GM12878 (cell line): ENCODE measurements at regions not wholly inside any gene's neighbourhood (a gene's known extent, or its start where the extent isn't known, plus 50 kb on each side); places are given as distances from the start of the nearest gene placed in this dataset.

Source experiments
- ATAC-seq: fragments of 200-7000 bp; cut with Tn5 transposase; 3 replicates; pipeline ENCODE4 v1.9.1; 2020; ENCODE audit warnings: mild to moderate bottlenecking, moderate library complexity
- BruUV-seq: library from RNA; stranded (reverse); fragments of 400-500 nt; replicated peaks from 2 replicates; lab custom pipeline; 2021; lab: Mats Ljungman, UMichigan
- CTCF ChIA-PET: fragments of 300-600 bp; sonication (Branson Sonifier 250); formaldehyde crosslinking; extraction: SDS; loops from one replicate; lab custom pipeline; 2021; ENCODE audit warnings: inconsistent platforms; lab: Yijun Ruan, JAX
- POLR2A ChIA-PET: fragments of 350-600 bp; formaldehyde crosslinking; extraction: SDS; loops from one replicate; lab custom pipeline; 2021; ENCODE audit warnings: inconsistent platforms; lab: Charles Lee
- RAD21 ChIA-PET: fragments of 300-600 bp; sonication (Branson Sonifier 250); formaldehyde crosslinking; loops from one replicate; lab custom pipeline; 2023; ENCODE audit warnings: antibody characterized with exemption; ENCODE audit not compliant: unreplicated experiment; lab: Charles Lee
- SMC1A ChIA-PET: fragments of 300-600 bp; sonication (Branson Sonifier 250); formaldehyde crosslinking; loops from one replicate; lab custom pipeline; 2023; ENCODE audit not compliant: unreplicated experiment, uncharacterized antibody; lab: Charles Lee
- DNase-seq: peaks from one replicate; pipeline ENCODE4 v3.0.0-alpha.2; 2011; ENCODE audit warnings: low read depth, low spot score
- FAIRE-seq: peaks from 3 replicates; lab custom pipeline; 2011; peaks lifted over from hg19 to GRCh38; lab: Jason Lieb, UNC
- H2AFZ ChIP-seq: 2 replicates; pipeline ENCODE4 v1.6.0; 2011; ENCODE audit warnings: low read depth, low read length, control low read depth; ENCODE audit not compliant: control insufficient read depth
- H3K27ac ChIP-seq: 2 replicates; pipeline ENCODE4 v1.5.1; 2011; ENCODE audit warnings: control low read depth; ENCODE audit not compliant: control insufficient read depth, insufficient read depth
- H3K27me3 ChIP-seq, 2 experiments: replicated peaks in 1 of 2; 2 replicates each; pipeline versions ENCODE4 v1.6.0 to v1.6.1; 2011; ENCODE audit warnings: low read length in 1 of 2; ENCODE audit not compliant: control insufficient read depth in 2 of 2, insufficient read depth in 2 of 2
- H3K36me3 ChIP-seq, 2 experiments: 2 replicates each; pipeline ENCODE4 v1.5.1; 2011; ENCODE audit warnings: low read length in 1 of 2; ENCODE audit not compliant: control insufficient read depth in 2 of 2, insufficient read depth in 2 of 2
- H3K4me1 ChIP-seq: 2 replicates; pipeline ENCODE4 v1.6.1; 2011; ENCODE audit warnings: mild to moderate bottlenecking, low read length, moderate library complexity, mixed read lengths; ENCODE audit not compliant: control insufficient read depth, insufficient read depth
- H3K4me2 ChIP-seq: 2 replicates; pipeline ENCODE4 v1.6.0; 2011; ENCODE audit warnings: control low read depth; ENCODE audit not compliant: control insufficient read depth, insufficient read depth
- H3K4me3 ChIP-seq: fragments of 200-600 bp; sonication (generic); 2 replicates; pipeline ENCODE4 v1.5.1; 2016
- H3K79me2 ChIP-seq: 2 replicates; pipeline ENCODE4 v1.6.0; 2011; ENCODE audit warnings: low read length; ENCODE audit not compliant: control insufficient read depth, insufficient read depth
- H3K9ac ChIP-seq: 2 replicates; pipeline ENCODE4 v1.8.0; 2011; ENCODE audit warnings: low read length, control low read depth, mixed read lengths; ENCODE audit not compliant: control insufficient read depth, insufficient read depth
- H3K9me3 ChIP-seq: replicated peaks from 3 replicates; pipeline ENCODE4 v1.5.1; 2011; ENCODE audit warnings: mild to moderate bottlenecking, low read length; ENCODE audit not compliant: control insufficient read depth, insufficient read depth
- H4K20me1 ChIP-seq: 2 replicates; pipeline ENCODE4 v1.6.0; 2011; ENCODE audit not compliant: control insufficient read depth, insufficient read depth
- ATF2 ChIP-seq: IDR thresholded peaks from 2 replicates; pipeline ENCODE4 v1.6.1; 2012; ENCODE audit warnings: low read length, inconsistent platforms
- CTCF ChIP-seq, 3 experiments: IDR thresholded peaks in 2 of 3; conservative IDR thresholded peaks in 1 of 3; 2 replicates each; pipeline ENCODE4 v1.5.1; 2011; ENCODE audit warnings: low read depth in 3 of 3, low read length in 3 of 3, mild to moderate bottlenecking in 3 of 3, control low read depth in 2 of 3, moderate library complexity in 2 of 3, inconsistent platforms in 1 of 3, mixed read lengths in 1 of 3; ENCODE audit not compliant: control insufficient read depth in 2 of 3, insufficient read depth in 1 of 3; ENCODE audit errors: extremely low read depth in 1 of 3
- NFIC ChIP-seq: IDR thresholded peaks from 2 replicates; pipeline ENCODE4 v1.6.1; 2012; ENCODE audit warnings: low read depth, mild to moderate bottlenecking, inconsistent platforms, low read length, moderate library complexity
- NR2F1 ChIP-seq: fragments of 450-650 bp; conservative IDR thresholded peaks from 2 replicates; pipeline ENCODE4 v1.6.1; 2017; ENCODE audit warnings: mild to moderate bottlenecking
- NRF1 ChIP-seq: conservative IDR thresholded peaks from 2 replicates; pipeline ENCODE4 v1.6.1; 2011; ENCODE audit warnings: mild to moderate bottlenecking, low read depth, low read length, improper control_type of control experiment
- STAT3 ChIP-seq: IDR thresholded peaks from 2 replicates; pipeline ENCODE4 v1.6.1; 2011; ENCODE audit warnings: low read depth, low read length, improper control_type of control experiment
- WGBS: methylation state at CpG from one replicate; pipeline ENCODE4 v1.1.6; 2016; ENCODE audit warnings: low lambda C conversion rate; ENCODE audit not compliant: insufficient replicate concordance, insufficient coverage; ENCODE audit errors: missing lambda C conversion rate; 5-methylcytosine and 5-hydroxymethylcytosine counted together
- in situ Hi-C: fragments of 300-500 bp; cut with MboI; formaldehyde crosslinking; loops from 9 replicates; pipeline ENCODE4 v1.14.3; 2018; ENCODE audit warnings: mixed read lengths
- intact Hi-C: fragments of 100-400 bp; cut with micrococcal nuclease; formaldehyde crosslinking; loops from one replicate; pipeline ENCODE4 v1.14.2; 2022; ENCODE audit not compliant: unreplicated experiment
- TF ChIP-seq, protein P1 (sequence below): IDR thresholded peaks from 2 replicates; pipeline ENCODE4 v1.6.1; 2012; ENCODE audit warnings: low read depth, low read length, improper control_type of control experiment

DNA sequence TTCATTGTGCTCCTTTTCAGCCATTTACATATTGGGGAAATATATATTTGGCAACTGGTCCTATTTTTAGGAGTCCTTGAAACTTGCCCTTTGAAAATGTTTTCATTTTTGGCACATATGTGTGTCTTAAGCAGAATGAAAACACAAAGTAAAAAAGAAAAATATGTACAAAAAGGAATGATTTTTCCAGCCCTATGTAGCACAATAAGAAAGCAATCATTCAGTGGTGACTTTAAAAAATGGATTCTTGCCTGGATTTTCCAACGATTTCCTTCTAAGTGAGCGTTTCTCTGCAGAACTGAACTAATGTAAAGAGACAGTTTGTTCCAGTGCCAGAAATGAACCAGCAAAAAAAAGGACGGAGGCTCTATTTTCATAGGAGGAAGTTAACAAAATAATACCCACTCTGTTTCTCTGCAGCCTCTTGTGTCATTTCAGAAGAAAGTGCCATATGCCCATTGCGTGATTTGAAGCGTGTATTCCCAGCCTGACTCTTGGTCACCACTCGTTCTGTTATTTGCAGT lies 340.1 kb downstream of the SETD4 start:
- Histone ChIP-seq H4K20me1 (no peaks in the 10 kb centered on the region), H3K27me3 (no peaks in the 10 kb centered on the region), H3K4me1 (no peaks in the 10 kb centered on the region), H3K79me2 (no peaks in the 10 kb centered on the region), H3K36me3 (no peaks in the 10 kb centered on the region), H3K9me3 (no peaks in the 10 kb centered on the region), H3K9ac (no peak overlapping the region), H3K4me2 (no peak overlapping the region), H3K27ac (no peak overlapping the region), H2AFZ (no peak overlapping the region), H3K4me3 (no peak overlapping the region)
- ChIA-PET RAD21 (no interaction called here), SMC1A (interaction anchor here (0.5 kb wide), 1 partner anchor 255 kb away, joined by 3 read pairs; no protein-coding TSS in a partner anchor), CTCF (no interaction called here), POLR2A (no interaction called here)
- intact Hi-C loops (no loop called here), in situ Hi-C loops (no loop called here)
- no TSS peak for BruUV-seq
- no peak for DNase-seq
- TF ChIP-seq STAT3 (no peak), CTCF (IDR thresholded peaks at IDR 0.05 in 2 of 3, conservative IDR thresholded peaks at IDR 0.05 in 1 of 3; ENCODE audit: control insufficient read depth in 2 of 3, extremely low read depth in 1 of 3, insufficient read depth in 1 of 3, low read depth in 3 of 3, low read length in 3 of 3) (no peak), NFIC (no peak), NR2F1 (no peak), NRF1 (no peak), ATF2 (no peak)
- TF ChIP-seq, protein P1, sequence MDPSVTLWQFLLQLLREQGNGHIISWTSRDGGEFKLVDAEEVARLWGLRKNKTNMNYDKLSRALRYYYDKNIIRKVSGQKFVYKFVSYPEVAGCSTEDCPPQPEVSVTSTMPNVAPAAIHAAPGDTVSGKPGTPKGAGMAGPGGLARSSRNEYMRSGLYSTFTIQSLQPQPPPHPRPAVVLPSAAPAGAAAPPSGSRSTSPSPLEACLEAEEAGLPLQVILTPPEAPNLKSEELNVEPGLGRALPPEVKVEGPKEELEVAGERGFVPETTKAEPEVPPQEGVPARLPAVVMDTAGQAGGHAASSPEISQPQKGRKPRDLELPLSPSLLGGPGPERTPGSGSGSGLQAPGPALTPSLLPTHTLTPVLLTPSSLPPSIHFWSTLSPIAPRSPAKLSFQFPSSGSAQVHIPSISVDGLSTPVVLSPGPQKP: no peak
- WGBS: 0% methylated on average over 6 of the region's 6 CpGs
- ATAC-seq: no peak
- no peak for FAIRE-seq
